ENCODE measurements at regions not wholly inside any gene's neighbourhood (a gene's known extent, or its start where the extent isn't known, plus 50 kb on each side); places are given as distances from the start of the nearest gene placed in this dataset.

GRCh38 chr1:5501206-5501930 is 490.9 kb downstream of the NPHP4 start:
- no peak for DNase-seq (ENCODE audit: low spot score)
- no peak overlapping the region for H3K9ac ChIP-seq (ENCODE audit: low read depth in 1 of 2, low read length in 2 of 2)
- WGBS, result 79% methylated on average over 18 of the region's 18 CpGs
- H3K36me3 ChIP-seq (ENCODE audit: control insufficient read depth in 4 of 4, insufficient read depth in 3 of 4, low read depth in 1 of 4, low read length in 3 of 4), result no peaks in the 10 kb centered on the region
- no peaks in the 10 kb centered on the region for H3K9me3 ChIP-seq (ENCODE audit: control insufficient read depth in 4 of 4, low read length in 3 of 4)
- no peak for TF ChIP-seq RAD21 (IDR thresholded peaks at IDR 0.05)
- H3K4me3 ChIP-seq (ENCODE audit: low read depth in 1 of 3, low read length in 3 of 3), result no peak overlapping the region
- no peak overlapping the region for H3K27ac ChIP-seq (ENCODE audit: low read depth in 1 of 2, low read length in 2 of 2)
- H3K27me3 ChIP-seq (ENCODE audit: control insufficient read depth in 4 of 4, insufficient read depth in 4 of 4, low read length in 3 of 4), result peaks cover 0 to 3% (median under 1%) of the 10 kb centered on the region in 4 donors
- H3K4me1 ChIP-seq (ENCODE audit: control insufficient read depth in 4 of 4, insufficient read depth in 4 of 4, low read length in 3 of 4), result no peaks in the 10 kb centered on the region

GRCh38 chr1:5500541-5500940 is 491.7 kb downstream of the NPHP4 start:
- peaks cover 0 to 8% (median 2%) of the 10 kb centered on the region in 4 donors for H3K27me3 ChIP-seq (ENCODE audit: control insufficient read depth in 4 of 4, insufficient read depth in 4 of 4, low read length in 3 of 4)
- no peak overlapping the region for H3K9ac ChIP-seq (ENCODE audit: low read depth in 1 of 2, low read length in 2 of 2)
- WGBS, result 95% methylated on average over 20 of the region's 20 CpGs
- no peak for DNase-seq (ENCODE audit: low spot score)
- H3K4me3 ChIP-seq (ENCODE audit: low read depth in 1 of 3, low read length in 3 of 3), result no peak overlapping the region
- no peaks in the 10 kb centered on the region for H3K4me1 ChIP-seq (ENCODE audit: control insufficient read depth in 4 of 4, insufficient read depth in 4 of 4, low read length in 3 of 4)
- no peaks in the 10 kb centered on the region for H3K36me3 ChIP-seq (ENCODE audit: control insufficient read depth in 4 of 4, insufficient read depth in 3 of 4, low read depth in 1 of 4, low read length in 3 of 4)
- H3K27ac ChIP-seq (ENCODE audit: low read depth in 1 of 2, low read length in 2 of 2), result no peak overlapping the region
- no peaks in the 10 kb centered on the region for H3K9me3 ChIP-seq (ENCODE audit: control insufficient read depth in 4 of 4, low read length in 3 of 4)
- TF ChIP-seq JUND (IDR thresholded peaks at IDR 0.05) (no peak), MAX (IDR thresholded peaks at IDR 0.05) (no peak), NR2F2 (IDR thresholded peaks at IDR 0.05) (no peak), HNF4G (IDR thresholded peaks at IDR 0.05) (no peak), SP1 (IDR thresholded peaks at IDR 0.05) (no peak), HNF4A (conservative IDR thresholded peaks at IDR 0.05) (no peak), RXRA (IDR thresholded peaks at IDR 0.05) (no peak), RAD21 (IDR thresholded peaks at IDR 0.05) (no peak), EGR1 (IDR thresholded peaks at IDR 0.05; ENCODE audit: low read depth in 2 of 2) (no peak), FOXA1 (IDR thresholded peaks at IDR 0.05) (no peak), TAF1 (conservative IDR thresholded peaks at IDR 0.05) (no peak), ZBTB33 (IDR thresholded peaks at IDR 0.05) (no peak), GABPA (IDR thresholded peaks at IDR 0.05 in 1 of 2, conservative IDR thresholded peaks at IDR 0.05 in 1 of 2) (no peak)

GRCh38 chr1:5497503-5497902 is 494.7 kb downstream of the NPHP4 start:
- Histone ChIP-seq H3K36me3 (ENCODE audit: control insufficient read depth in 4 of 4, insufficient read depth in 3 of 4, low read depth in 1 of 4, low read length in 3 of 4) (no peaks in the 10 kb centered on the region), H3K27ac (ENCODE audit: low read depth in 1 of 2, low read length in 2 of 2) (no peak overlapping the region), H3K9ac (ENCODE audit: low read depth in 1 of 2, low read length in 2 of 2) (no peak overlapping the region), H3K27me3 (ENCODE audit: control insufficient read depth in 4 of 4, insufficient read depth in 4 of 4, low read length in 3 of 4) (peaks cover 0 to 9% (median 2%) of the 10 kb centered on the region in 4 donors), H3K4me1 (ENCODE audit: control insufficient read depth in 4 of 4, insufficient read depth in 4 of 4, low read length in 3 of 4) (no peaks in the 10 kb centered on the region), H3K9me3 (ENCODE audit: control insufficient read depth in 4 of 4, low read length in 3 of 4) (no peaks in the 10 kb centered on the region), H3K4me3 (ENCODE audit: low read depth in 1 of 3, low read length in 3 of 3) (no peak overlapping the region)
- WGBS, result 73% methylated on average over 6 of the region's 6 CpGs
- DNase-seq (ENCODE audit: low spot score), result no peak
- TF ChIP-seq RAD21 (IDR thresholded peaks at IDR 0.05) (no peak), SP1 (IDR thresholded peaks at IDR 0.05) (no peak), JUND (IDR thresholded peaks at IDR 0.05) (no peak), GABPA (IDR thresholded peaks at IDR 0.05 in 1 of 2, conservative IDR thresholded peaks at IDR 0.05 in 1 of 2) (no peak), NR2F2 (IDR thresholded peaks at IDR 0.05) (no peak)
